Astrocyte of the cerebellum (primary cell): ENCODE measurements at regions not wholly inside any gene's neighbourhood (a gene's known extent, or its start where the extent isn't known, plus 50 kb on each side); places are given as distances from the start of the nearest gene placed in this dataset.

Source experiments
- DNase-seq: peaks from one replicate; pipeline ENCODE4 v3.0.0-alpha.2; 2011; ENCODE audit warnings: low read depth
- H3K4me3 ChIP-seq: 2 replicates; pipeline ENCODE4 v1.5.1; 2011; ENCODE audit warnings: mild to moderate bottlenecking, low read depth, low read length, moderate library complexity
- in situ Hi-C: cut with HindIII; loops from 2 replicates; pipeline ENCODE4 v1.10.0; 2017; ENCODE audit warnings: low sequenced_read_pairs
- TF ChIP-seq, protein P1 (sequence below): IDR thresholded peaks from 2 replicates; pipeline ENCODE4 v1.5.1; 2012; ENCODE audit warnings: low read length, low read depth, moderate library complexity, mild to moderate bottlenecking; ENCODE audit errors: missing control alignments

DNA sequence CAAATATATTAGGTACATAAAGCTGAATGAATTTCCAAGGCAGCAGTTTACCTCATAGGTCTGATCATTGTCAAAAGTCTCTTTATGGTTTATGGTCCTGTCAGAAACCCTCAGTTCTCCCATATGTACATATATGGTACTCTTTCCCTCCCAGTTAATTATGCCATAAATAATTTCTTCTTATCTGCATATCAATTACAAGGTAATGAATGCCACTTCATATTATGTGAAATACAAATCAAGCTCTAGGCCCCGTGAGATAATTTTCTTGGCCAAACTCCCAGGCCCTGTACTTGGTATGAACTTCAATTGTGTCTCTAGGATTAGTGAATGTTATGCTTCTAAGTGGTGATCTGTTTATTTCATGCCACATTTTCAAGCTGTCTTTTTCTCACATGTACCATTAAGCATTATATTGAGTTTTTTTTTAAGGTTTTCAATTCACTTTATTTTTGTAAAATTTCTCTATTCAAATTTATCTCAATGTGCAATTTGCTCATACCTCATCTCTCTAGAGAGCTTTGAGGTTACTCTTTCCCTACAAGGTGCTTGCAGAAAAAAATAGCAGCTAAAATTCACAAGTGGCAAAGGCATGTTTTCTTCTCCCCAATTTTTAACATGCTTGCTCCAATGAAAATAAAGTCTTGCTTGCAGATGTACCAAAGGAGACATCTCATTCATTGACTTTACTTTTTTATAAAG lies 430.6 kb upstream of the VRK2 start:
- in situ Hi-C loops = no loop called here
- no peak overlapping the region for H3K4me3 ChIP-seq
- TF ChIP-seq, protein P1, sequence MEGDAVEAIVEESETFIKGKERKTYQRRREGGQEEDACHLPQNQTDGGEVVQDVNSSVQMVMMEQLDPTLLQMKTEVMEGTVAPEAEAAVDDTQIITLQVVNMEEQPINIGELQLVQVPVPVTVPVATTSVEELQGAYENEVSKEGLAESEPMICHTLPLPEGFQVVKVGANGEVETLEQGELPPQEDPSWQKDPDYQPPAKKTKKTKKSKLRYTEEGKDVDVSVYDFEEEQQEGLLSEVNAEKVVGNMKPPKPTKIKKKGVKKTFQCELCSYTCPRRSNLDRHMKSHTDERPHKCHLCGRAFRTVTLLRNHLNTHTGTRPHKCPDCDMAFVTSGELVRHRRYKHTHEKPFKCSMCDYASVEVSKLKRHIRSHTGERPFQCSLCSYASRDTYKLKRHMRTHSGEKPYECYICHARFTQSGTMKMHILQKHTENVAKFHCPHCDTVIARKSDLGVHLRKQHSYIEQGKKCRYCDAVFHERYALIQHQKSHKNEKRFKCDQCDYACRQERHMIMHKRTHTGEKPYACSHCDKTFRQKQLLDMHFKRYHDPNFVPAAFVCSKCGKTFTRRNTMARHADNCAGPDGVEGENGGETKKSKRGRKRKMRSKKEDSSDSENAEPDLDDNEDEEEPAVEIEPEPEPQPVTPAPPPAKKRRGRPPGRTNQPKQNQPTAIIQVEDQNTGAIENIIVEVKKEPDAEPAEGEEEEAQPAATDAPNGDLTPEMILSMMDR = no peak
- DNase-seq = no peak

DNA sequence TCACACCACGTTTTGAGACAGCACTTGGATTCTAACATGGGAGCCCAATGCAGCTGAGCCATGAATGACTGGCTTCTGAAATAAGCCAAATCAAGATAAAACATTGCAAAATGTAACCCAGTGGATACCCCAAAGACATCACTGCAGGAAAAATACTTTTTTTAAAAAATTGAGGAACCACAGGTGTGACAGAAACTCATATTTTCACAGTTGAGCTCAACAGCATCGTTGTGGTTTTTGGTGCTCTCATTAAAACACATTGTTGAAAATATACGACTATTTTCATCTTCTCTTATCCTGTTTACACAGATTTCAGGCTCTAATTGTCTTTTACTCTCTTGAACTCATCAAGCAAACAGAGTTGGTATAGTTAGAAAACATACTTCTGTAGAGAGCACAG lies 429.3 kb upstream of the VRK2 start:
- H3K4me3 ChIP-seq = no peak overlapping the region
- TF ChIP-seq, protein P1 = no peak
- in situ Hi-C loops = no loop called here
- no peak for DNase-seq

GRCh38 chr2:57621122-57621663 lies 425.4 kb upstream of the VRK2 start:
- H3K4me3 ChIP-seq = no peak overlapping the region
- DNase-seq = no peak
- in situ Hi-C loops = no loop called here
- TF ChIP-seq, protein P1 = no peak

DNA sequence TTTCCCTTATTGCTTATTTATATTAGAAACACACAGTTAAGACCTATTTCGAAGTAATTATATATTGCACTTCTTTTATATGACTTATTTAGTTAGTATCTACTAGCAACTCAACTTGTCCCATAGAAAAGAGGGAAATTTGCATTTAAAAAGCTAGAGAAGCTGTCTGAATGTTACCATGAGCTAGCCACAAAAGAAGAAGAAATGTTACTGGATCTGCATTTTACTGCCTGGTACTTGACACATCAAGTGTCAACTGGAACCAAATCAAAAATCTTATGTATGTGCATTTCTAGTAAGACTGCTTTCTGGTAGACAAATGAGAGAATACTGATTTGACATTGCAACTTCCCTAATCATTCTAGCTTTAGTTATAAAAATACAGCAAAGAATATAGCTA lies 424.6 kb upstream of the VRK2 start:
- DNase-seq = no peak
- H3K4me3 ChIP-seq = no peak overlapping the region
- TF ChIP-seq, protein P1 = no peak
- in situ Hi-C loops = no loop called here

GRCh38 chr2:57656198-57656597 lies 390.4 kb upstream of the VRK2 start:
- no peak for DNase-seq
- H3K4me3 ChIP-seq = no peak overlapping the region
- in situ Hi-C loops = no loop called here
- TF ChIP-seq, protein P1 = no peak

DNA sequence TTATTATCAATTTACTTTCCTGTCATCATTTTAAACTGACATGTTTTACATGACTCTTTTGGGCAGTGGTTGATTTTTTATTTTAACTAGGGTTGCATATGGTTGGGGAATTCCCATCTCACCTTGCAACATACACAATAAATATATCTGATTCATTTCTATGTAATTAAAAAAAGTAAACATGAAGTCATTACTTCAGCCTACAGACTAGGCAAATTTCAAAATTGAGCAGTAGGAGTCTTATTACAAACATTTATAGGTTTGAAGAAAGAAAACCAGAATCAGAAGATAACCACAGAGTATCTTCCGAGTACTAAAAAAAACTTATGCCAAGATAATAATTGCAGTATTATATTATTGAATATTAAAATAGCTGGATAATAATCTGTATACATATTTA lies 377.0 kb upstream of the VRK2 start:
- TF ChIP-seq, protein P1 = no peak
- in situ Hi-C loops = no loop called here
- no peak overlapping the region for H3K4me3 ChIP-seq
- DNase-seq = no peak

- H3K4me3 ChIP-seq = no peak overlapping the region
- in situ Hi-C loops = no loop called here
- DNase-seq = no peak
- TF ChIP-seq, protein P1 = no peak
Measured at GRCh38 chr2:57674025-57674424, 372.6 kb upstream of the VRK2 start.
